ENCODE measurements at regions not wholly inside any gene's neighbourhood (a gene's known extent, or its start where the extent isn't known, plus 50 kb on each side); places are given as distances from the start of the nearest gene placed in this dataset.

DNA sequence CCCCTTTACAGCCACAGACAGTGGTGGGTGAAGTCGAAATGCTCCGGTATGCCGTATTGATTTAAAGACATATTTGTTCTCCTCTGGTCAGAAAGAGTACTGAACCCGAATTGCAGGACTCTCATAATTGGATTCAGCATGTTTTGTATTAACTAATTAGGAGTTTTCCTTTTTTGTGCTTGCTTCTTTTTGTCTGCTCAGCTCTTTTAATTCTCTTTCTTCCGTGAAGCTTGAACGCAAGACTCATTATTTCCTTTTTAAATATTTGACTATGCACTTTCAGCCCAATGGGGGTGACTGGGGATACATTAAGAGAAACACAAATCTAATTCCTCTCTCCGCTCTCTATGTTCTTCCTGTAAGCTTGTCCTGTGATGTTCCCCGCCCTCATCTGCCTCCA, 246.6 kb upstream of the IRX2 start:
- TF ChIP-seq, protein P1, sequence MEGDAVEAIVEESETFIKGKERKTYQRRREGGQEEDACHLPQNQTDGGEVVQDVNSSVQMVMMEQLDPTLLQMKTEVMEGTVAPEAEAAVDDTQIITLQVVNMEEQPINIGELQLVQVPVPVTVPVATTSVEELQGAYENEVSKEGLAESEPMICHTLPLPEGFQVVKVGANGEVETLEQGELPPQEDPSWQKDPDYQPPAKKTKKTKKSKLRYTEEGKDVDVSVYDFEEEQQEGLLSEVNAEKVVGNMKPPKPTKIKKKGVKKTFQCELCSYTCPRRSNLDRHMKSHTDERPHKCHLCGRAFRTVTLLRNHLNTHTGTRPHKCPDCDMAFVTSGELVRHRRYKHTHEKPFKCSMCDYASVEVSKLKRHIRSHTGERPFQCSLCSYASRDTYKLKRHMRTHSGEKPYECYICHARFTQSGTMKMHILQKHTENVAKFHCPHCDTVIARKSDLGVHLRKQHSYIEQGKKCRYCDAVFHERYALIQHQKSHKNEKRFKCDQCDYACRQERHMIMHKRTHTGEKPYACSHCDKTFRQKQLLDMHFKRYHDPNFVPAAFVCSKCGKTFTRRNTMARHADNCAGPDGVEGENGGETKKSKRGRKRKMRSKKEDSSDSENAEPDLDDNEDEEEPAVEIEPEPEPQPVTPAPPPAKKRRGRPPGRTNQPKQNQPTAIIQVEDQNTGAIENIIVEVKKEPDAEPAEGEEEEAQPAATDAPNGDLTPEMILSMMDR (IDR thresholded peaks at IDR 0.05): no peak
- TF ChIP-seq POLR2A (IDR thresholded peaks at IDR 0.05): no peak
- no peak for TF ChIP-seq EP300 (IDR thresholded peaks at IDR 0.05)
